ENCODE measurements at regions not wholly inside any gene's neighbourhood (a gene's known extent, or its start where the extent isn't known, plus 50 kb on each side); places are given as distances from the start of the nearest gene placed in this dataset.

DNA sequence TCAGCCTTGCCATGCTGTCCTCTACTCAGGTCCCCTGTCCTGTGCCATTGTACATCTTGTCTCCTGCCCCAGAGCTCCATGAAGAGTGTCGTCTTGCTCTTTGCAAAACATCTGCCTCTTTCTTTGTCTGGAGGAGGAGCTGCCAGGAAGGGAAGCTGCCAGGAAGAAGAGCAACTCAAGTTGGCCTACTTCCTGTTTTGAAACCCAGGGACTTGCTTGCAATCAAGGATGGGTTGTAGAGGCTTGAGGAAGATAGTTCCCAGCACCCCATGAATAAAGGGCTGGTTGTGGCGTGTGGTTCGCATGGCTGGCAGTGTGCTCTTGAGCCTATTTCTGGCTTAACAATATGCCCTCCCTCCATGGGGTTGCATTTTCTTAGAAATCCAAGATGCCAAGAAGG is 53.0 kb upstream of the CPEB4 start:
- DNase-seq: no peak

DNA sequence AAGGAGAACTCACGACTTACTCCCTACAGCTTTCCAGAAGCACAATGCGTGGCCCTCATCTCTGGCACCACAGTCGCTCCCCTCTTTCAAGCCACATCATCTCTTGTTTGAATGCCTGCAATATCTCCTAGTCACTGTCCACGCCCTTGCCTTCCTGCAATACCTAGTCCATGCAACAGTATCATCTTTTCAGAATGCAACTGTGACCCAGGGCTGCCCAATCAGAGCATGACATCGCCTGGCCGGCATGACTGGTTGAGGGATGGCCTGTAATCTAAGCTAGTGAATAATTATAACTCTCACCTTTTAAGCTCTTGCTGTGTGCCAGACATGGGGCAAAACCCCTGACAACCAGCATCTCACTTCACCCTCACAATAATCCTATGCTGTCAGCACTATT is 52.5 kb upstream of the CPEB4 start:
- DNase-seq: no peak

DNA sequence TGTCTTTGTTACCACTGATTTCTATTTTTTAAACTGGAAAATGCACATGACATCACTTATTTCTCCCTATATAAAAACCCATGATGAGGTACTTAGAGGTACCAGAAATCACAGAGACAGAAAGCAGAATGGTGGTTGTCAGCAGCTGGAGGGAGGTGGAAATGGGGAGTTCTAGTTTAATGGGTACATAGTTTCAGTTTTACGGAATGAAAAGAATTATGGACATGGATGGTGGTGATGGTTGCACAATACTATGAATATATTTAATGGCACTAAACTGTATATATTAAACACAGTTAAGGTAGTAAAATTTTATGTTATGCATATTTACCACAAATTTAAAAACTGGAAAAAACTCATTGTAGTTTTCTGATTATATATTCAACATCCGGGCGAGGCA is 50.5 kb upstream of the CPEB4 start:
- no peak for DNase-seq
